ENCODE measurements at regions not wholly inside any gene's neighbourhood (a gene's known extent, or its start where the extent isn't known, plus 50 kb on each side); places are given as distances from the start of the nearest gene placed in this dataset.

GRCh38 chr4:155007660-155008176, 200.7 kb upstream of the NPY2R start:
- no peak for DNase-seq (ENCODE audit: low read depth)

GRCh38 chr4:155008389-155008788, 200.0 kb upstream of the NPY2R start:
- TF ChIP-seq CTCF (conservative IDR thresholded peaks at IDR 0.05; ENCODE audit: low read depth, low read length) = no peak
- DNase-seq (ENCODE audit: low read depth) = no peak
- H3K4me3 ChIP-seq (ENCODE audit: low read depth, low read length) = no peak overlapping the region

More at GRCh38 chr4:155007660-155008176, 200.7 kb upstream of the NPY2R start:
- no peak overlapping the region for H3K4me3 ChIP-seq (ENCODE audit: low read depth, low read length)
- no peak for TF ChIP-seq CTCF (conservative IDR thresholded peaks at IDR 0.05; ENCODE audit: low read depth, low read length)

- TF ChIP-seq CTCF (conservative IDR thresholded peaks at IDR 0.05; ENCODE audit: low read depth, low read length) = no peak
- DNase-seq (ENCODE audit: low read depth) = no peak
- H3K4me3 ChIP-seq (ENCODE audit: low read depth, low read length) = no peak overlapping the region
These were observed 199.1 kb upstream of the NPY2R start for GRCh38 chr4:155009288-155009687.

- TF ChIP-seq CTCF (conservative IDR thresholded peaks at IDR 0.05; ENCODE audit: low read depth, low read length) = no peak
- H3K4me3 ChIP-seq (ENCODE audit: low read depth, low read length) = no peak overlapping the region
- DNase-seq (ENCODE audit: low read depth) = no peak
These were observed 198.1 kb upstream of the NPY2R start for GRCh38 chr4:155010376-155010775.

- DNase-seq (ENCODE audit: low read depth) = no peak
- no peak for TF ChIP-seq CTCF (conservative IDR thresholded peaks at IDR 0.05; ENCODE audit: low read depth, low read length)
- H3K4me3 ChIP-seq (ENCODE audit: low read depth, low read length) = no peak overlapping the region
These were observed 197.2 kb upstream of the NPY2R start for GRCh38 chr4:155011163-155011780.

- DNase-seq (ENCODE audit: low read depth) = no peak
- H3K4me3 ChIP-seq (ENCODE audit: low read depth, low read length) = no peak overlapping the region
- no peak for TF ChIP-seq CTCF (conservative IDR thresholded peaks at IDR 0.05; ENCODE audit: low read depth, low read length)
These were observed 196.0 kb upstream of the NPY2R start for GRCh38 chr4:155012469-155012868.

GRCh38 chr4:155017426-155017825, 191.0 kb upstream of the NPY2R start:
- TF ChIP-seq CTCF (conservative IDR thresholded peaks at IDR 0.05; ENCODE audit: low read depth, low read length) = no peak
- no peak overlapping the region for H3K4me3 ChIP-seq (ENCODE audit: low read depth, low read length)
- DNase-seq (ENCODE audit: low read depth) = no peak

All from epithelial cell of proximal tubule (primary cell).